ENCODE measurements at regions not wholly inside any gene's neighbourhood (a gene's known extent, or its start where the extent isn't known, plus 50 kb on each side); places are given as distances from the start of the nearest gene placed in this dataset.

DNA sequence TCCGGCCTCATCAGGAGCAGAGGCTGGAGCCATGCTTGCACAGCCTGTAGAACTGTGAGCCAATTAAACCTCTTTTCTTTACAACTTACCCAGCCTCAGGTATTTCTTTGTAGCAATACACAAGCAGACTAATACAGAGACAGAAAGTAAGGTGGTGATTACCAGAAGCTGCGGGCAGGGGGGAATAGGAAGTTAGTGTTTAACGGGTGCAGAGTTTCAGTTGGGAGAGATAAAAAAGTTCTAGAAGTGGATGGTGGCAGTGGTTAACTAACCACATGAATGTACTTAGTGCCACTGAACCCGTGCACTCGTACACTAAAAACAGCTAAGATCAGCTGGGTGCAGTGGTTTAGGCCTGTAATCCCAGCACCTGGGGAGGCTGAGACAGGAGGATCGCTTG, 80.4 kb upstream of the TARDBP start:
- no peak overlapping the region for H3K4me3 ChIP-seq (replicated peaks; ENCODE audit: low read depth, low read length)
- no peak for DNase-seq (ENCODE audit: low read depth)
- no peak for TF ChIP-seq CTCF (IDR thresholded peaks at IDR 0.05; ENCODE audit: low read length, missing control alignments)

- no peak overlapping the region for H3K4me3 ChIP-seq (replicated peaks; ENCODE audit: low read depth, low read length)
- no peak for TF ChIP-seq CTCF (IDR thresholded peaks at IDR 0.05; ENCODE audit: low read length, missing control alignments)
- no peak for DNase-seq (ENCODE audit: low read depth)
Measured at GRCh38 chr1:10934150-10934818, 78.2 kb upstream of the TARDBP start.

- TF ChIP-seq CTCF (IDR thresholded peaks at IDR 0.05; ENCODE audit: low read length, missing control alignments) = no peak
- no peak for DNase-seq (ENCODE audit: low read depth)
- no peak overlapping the region for H3K4me3 ChIP-seq (replicated peaks; ENCODE audit: low read depth, low read length)
Measured at GRCh38 chr1:10935246-10935645, 77.2 kb upstream of the TARDBP start.

- no peak for TF ChIP-seq CTCF (IDR thresholded peaks at IDR 0.05; ENCODE audit: low read length, missing control alignments)
- H3K4me3 ChIP-seq (replicated peaks; ENCODE audit: low read depth, low read length) = no peak overlapping the region
- no peak for DNase-seq (ENCODE audit: low read depth)
Measured at GRCh38 chr1:10935724-10936123, 76.7 kb upstream of the TARDBP start.

- DNase-seq (ENCODE audit: low read depth) = no peak
- no peak overlapping the region for H3K4me3 ChIP-seq (replicated peaks; ENCODE audit: low read depth, low read length)
- no peak for TF ChIP-seq CTCF (IDR thresholded peaks at IDR 0.05; ENCODE audit: low read length, missing control alignments)
Measured at GRCh38 chr1:10936998-10937901, 75.2 kb upstream of the TARDBP start.

GRCh38 chr1:10938741-10939417, 73.6 kb upstream of the TARDBP start:
- no peak for TF ChIP-seq CTCF (IDR thresholded peaks at IDR 0.05; ENCODE audit: low read length, missing control alignments)
- no peak overlapping the region for H3K4me3 ChIP-seq (replicated peaks; ENCODE audit: low read depth, low read length)
- DNase-seq (ENCODE audit: low read depth) = no peak

Data from fibroblast of pulmonary artery (primary cell).